ENCODE measurements at regions not wholly inside any gene's neighbourhood (a gene's known extent, or its start where the extent isn't known, plus 50 kb on each side); places are given as distances from the start of the nearest gene placed in this dataset.
A peak's percentile ranks its signal among the peaks of the same experiment; 100 is the strongest.

DNA sequence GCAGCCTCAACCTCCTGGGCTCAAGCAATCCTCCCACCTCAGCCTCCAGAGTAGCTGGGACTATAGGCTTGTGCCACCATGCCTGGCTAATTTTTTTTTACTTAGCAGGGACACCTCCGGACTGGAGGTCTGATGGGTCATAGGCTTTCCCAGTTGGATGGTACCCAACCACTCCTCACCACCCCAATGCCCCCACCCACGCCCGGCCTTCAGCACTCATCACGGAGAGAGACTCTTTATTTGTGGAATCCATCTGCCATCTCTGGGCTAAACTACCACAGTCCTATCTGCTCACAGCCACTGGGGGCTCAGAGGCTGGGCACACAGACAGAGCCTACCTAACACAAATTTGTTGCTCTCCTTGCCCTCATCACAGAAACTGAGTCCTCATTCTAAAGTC is 58.3 kb upstream of the STXBP1 start:
- no peak for DNase-seq

- DNase-seq = no peak
These were observed 56.9 kb upstream of the STXBP1 start for GRCh38 chr9:127554966-127555839.

GRCh38 chr9:127555840-127556820 is 55.9 kb upstream of the STXBP1 start:
- DNase-seq = peak in 5 of 51 donors; percentile 14 to 37 (median 29)

GRCh38 chr9:127556871-127557270 is 55.2 kb upstream of the STXBP1 start:
- no peak for DNase-seq

- peak in 7 of 51 donors; percentile 24 to 45 (median 27) for DNase-seq
These were observed 54.6 kb upstream of the STXBP1 start for GRCh38 chr9:127557466-127557869.

- DNase-seq = no peak
These were observed 54.0 kb upstream of the STXBP1 start for GRCh38 chr9:127557998-127558546.

- DNase-seq = no peak
These were observed 53.4 kb upstream of the STXBP1 start for GRCh38 chr9:127558581-127559246.

DNA sequence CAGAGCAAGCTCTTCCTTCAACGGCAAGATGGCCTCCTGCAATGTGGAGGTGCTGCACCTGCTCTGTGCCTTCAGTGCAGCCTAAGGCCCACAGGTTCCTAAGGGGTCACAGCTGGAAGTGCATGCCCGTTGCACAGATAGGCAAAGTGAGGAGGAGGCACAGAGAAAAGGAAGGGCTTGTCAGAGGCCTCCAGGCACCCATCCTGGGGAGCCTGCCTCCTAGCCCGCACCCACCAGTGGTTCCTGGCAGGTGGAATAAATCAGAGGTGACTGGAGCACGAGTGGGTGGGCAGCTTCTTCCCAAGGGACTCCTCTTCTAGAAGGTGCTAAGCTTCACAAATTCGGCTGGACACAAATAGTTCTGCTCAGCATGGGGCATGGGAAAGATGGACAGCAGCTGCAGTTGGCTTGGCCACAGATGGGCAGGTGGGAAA is 52.8 kb upstream of the STXBP1 start:
- no peak for DNase-seq

DNA sequence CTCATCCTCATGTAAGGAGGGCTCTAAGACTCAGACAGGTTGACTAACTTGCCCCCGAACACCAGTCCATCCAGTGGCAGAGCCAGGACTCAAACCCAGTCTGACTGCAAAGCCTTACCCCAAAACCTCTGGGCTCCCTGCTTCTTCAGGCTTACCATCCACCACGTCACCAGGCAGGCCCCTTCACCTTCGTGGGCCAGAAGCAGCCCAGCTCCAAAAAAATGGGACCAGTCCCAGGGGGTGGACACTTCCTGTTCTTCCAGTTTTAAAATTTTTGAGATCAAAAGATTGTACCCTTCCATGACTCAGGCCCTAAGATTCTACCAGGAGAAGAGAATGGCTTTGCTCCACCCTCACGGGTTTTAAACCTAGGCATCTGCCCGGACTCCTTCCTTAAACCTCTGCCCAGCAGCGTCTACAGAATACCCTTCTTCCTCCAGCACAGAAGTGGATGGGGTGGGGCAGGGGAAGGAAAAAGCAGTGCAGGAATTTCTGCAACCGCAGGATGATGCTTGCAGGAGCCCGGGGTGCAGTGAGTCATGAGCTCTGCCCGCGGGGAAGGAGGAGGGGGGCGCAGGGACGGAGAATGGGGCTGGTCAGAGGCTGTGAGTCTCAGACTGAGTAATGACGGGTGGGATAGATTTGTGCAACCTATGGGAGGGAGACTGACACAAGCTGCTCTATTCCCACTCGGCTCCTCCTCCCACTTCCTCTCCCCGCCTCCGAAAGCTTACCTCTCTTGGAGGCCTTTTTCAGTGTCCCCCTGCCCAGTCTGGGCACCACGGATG is 50.4 kb upstream of the STXBP1 start:
- peak in 2 of 51 donors; percentile 59 to 61 for DNase-seq

Data from hypothalamus (tissue), 51 donors.